NCI-H524 (cell line): ENCODE measurements at regions not wholly inside any gene's neighbourhood (a gene's known extent, or its start where the extent isn't known, plus 50 kb on each side); places are given as distances from the start of the nearest gene placed in this dataset.
"Not testable (repeated sequence)": the region's sequence is repeated elsewhere in the genome, so short reads cannot be mapped to it uniquely, and the experiment has no call there.

ENCODE experiments used
- DNase-seq, 2 experiments: peaks; one replicate each; lab custom pipeline; 2025; lab: John Stamatoyannopoulos, UW

DNA sequence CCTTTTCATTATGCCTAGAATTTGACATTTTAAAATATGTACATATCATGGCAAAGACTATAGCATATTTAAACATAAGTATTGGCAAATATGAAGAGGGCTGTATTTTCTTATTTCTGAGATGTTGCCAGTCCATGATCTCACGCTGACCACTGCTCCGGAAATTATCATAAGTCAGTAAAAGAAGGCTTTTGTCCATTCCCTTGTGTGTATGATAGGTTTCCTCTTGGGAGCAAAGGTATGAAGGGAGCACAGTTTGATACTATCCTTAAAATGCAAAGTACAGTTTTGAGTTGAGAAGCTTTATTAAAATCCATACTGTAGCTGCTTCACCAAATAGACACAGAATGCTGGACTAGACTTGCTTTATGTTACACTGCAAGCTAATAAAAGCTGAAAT, 52.6 kb upstream of the AGA start:
- no peak for DNase-seq

DNA sequence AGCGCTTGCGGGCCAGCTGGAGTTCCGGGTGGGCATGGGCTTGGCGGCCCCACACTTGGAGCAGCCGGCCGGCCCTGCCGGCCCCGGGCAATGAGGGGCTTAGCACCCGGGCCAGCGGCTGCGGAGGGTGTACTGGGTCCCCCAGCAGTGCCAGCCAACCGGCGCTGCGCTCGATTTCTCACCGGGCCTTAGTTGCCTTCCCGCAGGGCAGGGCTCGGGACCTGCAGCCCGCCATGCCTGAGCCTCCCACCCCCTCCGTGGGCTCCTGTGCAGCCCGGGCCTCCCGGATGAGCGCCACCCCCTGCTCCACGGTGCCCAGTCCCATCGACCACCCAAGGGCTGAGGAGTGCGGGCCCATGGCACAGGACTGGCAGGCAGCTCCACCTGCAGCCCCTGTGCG, 53.4 kb upstream of the AGA start:
- DNase-seq = not testable (repeated sequence)

DNA sequence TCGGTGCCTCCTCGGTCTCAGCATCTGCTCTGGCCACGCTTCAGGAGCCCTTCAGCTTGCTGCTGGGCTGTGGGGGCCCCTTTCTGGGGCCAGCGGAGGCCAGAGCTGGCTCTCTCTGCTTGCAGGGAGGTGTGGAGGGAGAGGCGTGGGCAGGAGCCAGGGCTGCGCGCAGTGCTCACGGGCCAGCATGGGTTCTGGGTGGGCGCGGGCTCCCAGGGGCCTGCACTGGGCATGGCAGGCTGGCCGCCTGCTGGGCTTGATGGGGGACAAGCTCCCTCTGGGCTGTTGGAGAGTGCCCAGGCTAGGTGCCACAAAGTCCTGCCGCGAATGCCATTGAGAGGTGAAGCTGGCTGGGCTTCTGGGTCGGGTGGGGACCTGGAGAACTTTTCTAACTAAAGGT, 57.3 kb upstream of the AGA start:
- no peak for DNase-seq

DNA sequence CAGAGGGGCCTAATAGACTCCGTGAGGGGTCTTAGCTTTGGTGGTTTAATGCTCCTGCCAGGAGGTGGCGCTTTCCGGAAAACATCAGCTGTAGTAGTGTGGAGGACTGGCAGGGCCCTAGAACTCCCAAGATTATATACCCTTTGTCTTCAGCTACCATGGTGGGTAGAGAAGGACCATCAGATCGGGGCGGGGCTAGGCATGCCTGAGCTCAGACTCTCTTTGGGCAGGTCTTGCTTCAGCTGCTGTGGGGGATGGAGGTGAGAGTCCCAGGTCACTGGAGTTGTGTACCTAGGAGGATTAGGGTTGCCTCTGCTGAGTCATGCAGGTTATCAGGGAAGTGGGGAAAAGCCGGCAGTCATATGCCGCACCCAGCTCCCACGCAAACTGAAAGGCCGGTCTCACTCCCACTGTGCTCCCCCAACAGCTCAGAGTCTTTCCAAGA, 63.0 kb upstream of the AGA start:
- no peak for DNase-seq

DNA sequence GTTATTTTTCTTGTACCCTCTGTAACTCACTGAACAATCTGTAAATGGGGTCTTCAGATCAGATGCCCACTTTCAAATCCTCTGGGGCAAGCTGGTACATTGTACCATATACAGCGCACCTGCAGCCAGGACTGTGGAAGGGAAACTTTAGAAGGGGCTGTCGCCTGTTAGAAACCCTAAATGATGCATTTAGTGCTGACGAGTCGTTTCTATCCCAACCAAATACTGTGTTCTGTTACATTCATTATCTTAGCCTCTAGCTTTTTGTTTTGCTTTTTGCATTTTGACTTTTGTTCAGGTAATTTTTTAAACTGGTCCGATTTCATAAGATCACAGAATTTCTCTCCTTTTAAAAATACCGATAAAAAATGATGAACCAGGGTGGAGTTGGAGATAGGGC, 66.4 kb upstream of the AGA start:
- DNase-seq = no peak

DNA sequence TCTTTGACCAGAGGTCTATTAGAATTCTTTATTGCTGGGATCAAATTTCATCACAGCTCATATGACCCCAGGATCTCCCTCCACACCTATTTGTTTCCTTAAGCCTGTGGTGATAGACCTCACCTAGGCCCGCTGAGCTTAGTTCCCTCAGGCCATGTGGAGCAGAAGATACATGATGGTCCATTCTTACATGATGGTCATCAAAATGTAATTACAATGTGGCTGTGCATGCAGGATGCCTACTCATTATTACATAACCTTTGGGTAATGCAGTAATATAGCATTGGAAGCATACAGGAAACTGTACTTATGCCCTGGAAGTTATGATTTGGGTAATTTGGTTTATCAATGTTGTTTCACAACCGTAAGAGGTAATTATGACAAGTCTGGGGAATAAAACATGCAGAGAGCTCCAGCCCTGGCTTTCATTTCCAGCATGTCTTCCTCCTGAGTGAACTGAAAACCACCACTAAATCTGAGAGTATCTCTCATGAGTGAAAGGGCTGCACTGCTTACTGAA, 67.0 kb upstream of the AGA start:
- DNase-seq = no peak

DNA sequence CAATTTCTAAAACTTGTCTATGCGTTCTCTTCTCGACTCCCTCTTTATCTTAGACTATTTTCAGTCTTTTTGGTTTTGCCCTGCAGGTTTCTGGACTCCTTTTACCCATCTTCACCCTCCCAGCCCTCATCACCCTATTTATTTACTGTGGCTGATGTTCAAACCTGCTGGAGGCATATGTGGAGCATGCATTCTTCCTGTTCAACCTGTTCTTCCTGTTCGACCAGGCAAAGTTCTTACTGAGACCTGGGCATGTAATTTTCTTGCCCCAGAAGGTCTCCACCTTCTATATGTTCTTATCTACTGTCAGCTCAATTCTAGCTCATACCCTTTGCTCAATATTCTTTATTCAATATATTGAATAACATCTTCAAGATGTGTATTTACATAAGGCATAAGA, 69.4 kb upstream of the AGA start:
- no peak for DNase-seq

DNA sequence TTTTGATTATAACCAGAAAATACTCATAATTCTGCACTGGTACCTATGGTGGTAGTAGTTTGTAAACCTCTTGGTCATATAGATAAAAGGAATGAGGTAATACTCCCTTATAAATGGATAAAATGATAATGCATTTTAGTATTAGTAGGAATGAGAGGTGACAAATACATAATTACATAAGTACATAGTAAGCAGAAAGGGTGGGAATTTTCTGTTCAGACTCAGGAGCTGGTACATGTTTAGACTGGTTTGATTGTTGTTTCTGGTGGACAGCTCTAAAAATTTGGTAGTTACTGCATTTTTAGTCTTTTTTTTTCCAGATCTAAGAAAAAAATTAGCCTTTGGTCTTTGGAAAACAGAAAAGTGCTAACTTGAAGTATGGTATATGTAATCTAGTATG, 70.4 kb upstream of the AGA start:
- no peak for DNase-seq

DNA sequence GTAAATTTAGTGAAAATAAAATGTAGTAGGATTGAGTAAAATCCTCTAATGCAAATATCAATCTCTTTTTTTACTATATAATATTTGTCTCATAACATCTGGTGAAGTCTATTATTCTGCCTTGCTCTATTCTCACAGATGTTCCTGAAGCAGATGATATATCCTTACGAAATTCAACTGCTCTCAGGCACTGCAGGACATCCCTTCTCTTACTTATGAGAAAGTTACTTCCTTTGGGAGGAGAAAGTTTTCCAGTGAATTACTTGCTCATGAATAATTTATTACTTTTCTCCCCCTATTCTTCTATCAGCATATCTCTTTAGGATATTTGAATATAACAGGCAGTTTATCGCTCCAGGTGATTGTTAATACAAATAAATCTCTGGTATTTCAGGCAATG, 75.6 kb upstream of the AGA start:
- DNase-seq = no peak

DNA sequence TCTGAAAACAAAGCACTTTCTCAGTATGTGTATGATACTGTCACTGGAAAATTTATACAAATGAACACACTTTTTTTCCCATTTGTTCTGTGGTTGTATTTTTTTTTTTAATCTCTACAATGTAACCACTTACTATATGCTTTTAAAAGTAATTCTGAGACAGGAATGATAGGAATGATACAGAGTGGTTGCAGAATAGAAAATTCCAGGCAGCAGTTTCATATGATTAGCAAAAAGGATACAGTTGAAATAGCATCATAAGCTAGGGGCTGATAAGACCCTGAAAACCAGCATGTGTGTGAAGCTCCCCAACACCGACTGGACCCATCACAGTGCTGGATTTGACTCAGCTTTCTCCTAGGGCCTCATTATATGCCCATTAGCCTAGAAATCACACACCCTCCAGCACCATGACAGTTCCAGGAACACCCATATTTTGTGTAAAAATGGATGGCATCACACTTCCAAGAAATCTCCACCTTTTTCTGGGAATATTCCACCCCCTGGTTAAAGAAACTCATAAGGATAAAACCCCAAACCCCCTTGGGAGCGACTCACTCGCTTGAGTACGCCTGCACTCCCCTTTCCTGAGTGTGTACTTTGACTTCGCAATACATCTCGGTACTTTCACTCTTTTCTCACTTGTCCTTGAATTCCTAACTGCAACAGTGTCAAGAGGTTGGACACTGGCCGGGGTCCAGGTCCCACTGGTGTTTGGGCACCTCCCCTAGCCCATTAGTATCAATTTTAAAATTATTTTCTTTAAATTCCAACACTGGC, 77.4 kb upstream of the AGA start:
- DNase-seq = no peak

DNA sequence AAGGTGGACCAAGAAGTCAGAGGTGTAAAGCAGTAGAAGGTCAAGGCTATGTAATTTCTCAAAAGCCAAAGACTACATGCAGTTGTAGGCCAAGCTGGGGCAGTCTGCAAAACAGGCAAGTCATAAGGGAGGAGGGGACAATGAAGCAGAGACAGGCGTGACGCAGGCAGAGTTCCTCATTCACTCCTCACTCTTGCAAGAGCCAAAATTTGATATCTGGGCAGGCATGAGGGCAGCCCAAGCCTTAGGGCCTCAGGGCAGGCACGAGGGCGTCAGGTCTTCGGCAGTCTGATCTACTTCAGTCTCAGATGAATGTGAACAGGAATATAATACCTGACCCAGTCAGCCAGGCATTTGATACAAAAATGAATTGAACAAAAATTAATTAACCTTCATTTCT, 86.4 kb upstream of the AGA start:
- no peak for DNase-seq

DNA sequence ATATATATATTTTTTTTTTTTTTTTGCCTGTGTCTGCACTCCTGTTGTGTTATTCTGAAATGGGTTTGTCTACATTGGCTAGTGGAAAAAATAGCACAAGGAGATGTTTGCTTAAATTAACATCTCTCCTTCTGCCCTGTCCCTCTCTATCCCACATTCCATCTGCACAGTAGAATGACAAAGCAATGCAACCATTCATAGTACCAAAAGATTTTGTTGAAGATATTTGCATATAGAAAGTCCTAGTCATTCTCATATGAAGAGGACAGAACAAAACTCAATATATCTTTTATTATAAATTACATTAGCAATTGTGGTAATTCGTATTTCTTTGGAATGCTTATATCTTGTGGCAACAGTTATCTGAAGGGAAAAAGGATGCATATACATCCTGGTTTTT, 88.3 kb upstream of the AGA start:
- DNase-seq = no peak

DNA sequence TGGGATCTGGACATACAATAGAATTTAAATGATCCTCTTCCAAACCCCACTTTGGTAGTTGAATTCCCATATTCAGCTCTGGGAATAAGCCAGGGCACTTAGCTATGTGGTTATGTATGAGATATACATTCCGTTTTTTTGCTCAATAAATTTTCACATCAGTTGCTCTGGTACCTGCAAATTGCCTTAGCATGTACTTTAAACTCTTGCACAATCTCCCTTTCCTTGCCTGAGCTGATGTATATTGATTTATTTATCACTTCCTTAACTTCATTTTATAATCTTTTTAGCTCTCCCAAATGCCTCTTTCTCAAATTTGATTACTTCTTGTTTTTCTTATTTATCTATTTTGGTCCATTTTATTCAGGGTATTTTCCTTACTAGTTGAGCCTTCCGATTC, 90.1 kb upstream of the AGA start:
- no peak for DNase-seq

DNA sequence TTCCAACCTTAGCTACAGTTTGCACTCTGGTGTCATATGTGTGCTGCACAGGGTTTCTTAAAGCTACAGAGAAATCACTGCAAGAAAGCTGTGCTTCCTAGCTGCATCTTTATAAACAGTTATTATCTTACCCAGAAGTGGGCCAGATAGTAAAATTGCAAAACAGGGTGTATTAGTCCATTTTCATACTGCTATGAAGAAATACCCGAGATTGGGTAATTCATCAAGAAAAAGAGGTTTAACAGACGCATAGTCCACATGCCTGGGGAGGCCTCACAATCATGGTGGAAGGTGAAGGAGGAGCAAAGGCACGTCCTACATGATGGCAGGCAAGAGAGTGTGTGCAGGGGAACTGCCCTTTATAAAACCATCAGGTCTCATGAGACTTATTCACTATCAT, 92.6 kb upstream of the AGA start:
- DNase-seq = not testable (repeated sequence)

DNA sequence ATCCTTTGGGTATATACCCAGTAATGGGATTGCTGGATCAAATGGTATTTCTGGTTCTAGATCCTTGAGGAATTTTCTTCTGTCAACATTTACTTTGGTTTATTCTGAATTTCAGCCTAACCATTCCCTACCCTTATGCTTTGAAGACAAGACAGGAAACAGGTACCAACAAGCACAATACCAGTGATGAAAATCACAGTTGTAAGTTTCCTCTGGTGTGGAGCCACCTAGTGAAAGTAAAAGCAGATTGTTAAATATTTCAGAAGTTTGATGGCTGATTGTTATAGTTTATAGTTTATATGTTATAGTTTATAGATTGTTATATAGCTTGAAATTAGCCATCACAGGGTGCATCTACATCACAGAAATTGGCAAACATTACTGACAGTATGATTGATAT, 104.5 kb upstream of the AGA start:
- DNase-seq = no peak

DNA sequence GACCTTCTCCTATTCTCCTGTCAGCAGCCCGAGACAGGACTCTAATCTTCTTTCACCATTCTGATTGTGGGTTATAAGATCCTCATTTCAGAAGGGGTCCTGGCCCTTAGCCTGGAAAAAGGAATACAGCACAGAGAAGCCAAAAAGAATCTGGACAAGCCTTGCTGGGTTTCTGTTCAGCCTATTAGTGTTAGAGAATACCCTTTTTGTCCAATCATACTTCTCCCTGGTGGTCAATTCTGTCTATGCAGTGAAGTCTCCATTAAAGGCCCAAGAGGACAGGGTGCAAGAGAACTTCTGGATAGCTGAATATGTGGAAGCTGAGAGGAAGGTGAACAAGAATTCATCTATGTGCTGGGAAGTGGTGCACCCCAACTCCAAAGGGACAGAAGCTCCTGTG, 105.7 kb upstream of the AGA start:
- no peak for DNase-seq

DNA sequence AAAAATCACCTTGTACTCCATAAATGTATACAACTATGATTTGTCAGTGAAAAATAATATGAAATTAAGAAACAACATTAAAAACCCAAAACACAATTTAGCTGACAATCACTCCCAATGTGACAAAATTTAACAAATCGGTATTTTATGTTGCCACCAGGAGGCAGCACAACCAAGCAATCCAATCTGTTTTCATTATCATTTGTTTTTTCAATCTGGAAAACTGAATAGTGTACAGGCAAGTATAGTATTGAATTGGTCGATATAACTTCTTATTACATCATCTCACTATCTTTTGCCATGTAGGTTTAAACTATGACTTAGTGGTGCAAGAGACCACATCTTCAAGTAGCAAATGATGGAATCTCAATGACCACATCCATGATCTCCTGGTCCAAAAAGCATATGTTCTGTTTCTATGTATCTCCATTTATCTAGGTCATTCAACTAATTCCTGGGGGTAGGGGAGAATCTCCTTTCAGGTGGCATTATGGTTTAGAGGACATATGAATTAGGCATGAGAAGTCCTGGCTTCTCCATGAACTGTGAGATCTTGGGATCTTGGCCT, 112.9 kb upstream of the AGA start:
- DNase-seq = peak in 1 of 2 experiments; percentile 17

DNA sequence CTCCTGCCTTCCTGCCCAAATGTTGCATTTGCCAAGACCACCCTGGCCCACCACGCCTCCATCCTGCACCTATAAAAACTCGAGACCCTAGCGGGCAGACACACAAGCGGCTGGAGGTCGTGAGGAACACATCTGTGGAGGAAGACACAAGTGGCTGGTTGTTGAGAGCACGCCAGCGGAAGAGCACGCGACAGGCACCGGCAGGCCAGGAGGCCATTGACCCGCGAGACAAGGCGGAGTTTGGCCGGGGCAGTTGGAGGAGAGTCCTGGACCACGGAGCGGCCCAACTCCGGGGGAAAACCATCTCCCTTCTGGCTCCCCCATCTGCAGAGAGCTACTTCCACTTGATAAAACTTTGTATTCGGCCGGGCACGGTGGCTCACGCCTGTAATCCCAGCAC, 115.2 kb upstream of the AGA start:
- DNase-seq = no peak

DNA sequence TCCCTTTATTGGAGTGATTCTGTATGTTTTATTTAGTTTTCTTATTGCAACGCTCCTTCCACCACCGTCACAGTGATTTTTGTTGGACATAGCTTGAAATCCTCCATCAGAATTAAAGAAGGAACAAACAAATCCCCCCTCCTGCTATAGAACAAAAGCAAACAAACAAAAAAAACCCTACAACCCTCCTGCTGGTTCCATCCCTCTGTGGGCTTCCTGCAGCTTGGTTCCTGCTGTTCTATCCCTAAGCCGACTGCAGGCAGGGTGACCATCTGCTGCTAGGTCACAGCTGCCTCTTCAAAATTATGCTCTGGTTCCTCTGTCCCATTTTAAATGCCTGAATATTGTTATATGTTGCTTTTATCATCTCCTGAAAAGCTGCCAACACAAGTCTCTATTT, 116.8 kb upstream of the AGA start:
- DNase-seq = peak; percentile 10 to 65

DNA sequence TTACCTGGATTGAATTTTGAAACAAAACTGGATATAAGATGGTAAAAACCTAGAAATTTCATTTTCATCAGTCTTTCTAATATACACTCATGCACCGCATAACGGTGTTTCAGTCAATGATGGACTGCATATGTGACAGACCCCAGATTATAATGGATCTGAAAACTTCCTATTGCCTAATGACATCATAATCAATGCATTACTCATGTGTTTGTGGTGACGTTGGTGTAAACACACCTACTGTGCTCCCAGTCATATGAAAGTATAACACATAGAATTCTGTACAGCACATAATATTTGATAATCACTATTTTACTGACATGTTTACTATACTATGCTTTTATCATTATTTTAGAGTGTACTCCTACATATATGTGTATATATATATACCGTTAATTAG, 119.9 kb upstream of the AGA start:
- DNase-seq = no peak

DNA sequence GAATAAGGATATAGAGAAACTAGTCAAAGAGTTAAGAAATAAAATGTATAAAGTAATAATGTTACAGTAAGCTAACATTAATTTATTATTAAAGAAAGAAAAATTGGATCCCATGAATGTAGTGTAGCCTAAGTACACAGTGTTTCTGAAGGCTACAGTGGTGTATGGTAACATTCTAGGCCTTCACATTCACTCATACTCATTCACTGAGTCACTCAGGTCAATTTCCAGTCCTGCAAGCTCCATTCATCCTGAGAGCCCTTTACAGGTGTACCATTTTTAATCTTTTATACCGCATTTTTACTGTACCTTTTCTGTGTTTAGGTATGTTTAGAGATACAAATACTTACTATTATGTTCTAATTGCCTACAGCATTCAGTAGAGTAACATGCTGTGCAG, 120.6 kb upstream of the AGA start:
- no peak for DNase-seq

DNA sequence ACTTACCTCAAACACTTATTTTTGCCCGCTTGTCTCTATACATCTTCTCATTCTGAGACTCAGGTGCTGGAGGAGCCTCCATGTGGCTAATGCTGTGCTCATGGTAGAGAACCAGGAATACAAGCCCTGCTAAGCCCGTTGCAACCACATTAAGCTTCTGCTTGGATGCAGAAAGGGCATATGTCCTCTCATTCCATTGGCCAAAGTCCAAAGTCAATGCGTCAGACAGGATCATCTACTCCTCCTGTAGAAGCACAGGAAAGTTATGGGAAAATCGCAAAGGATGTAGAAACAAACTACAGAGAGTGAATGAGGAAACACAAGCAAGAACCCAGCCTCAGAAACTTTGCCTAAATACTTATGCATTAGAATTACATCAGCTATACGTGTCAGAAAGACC, 124.5 kb upstream of the AGA start:
- DNase-seq = no peak

DNA sequence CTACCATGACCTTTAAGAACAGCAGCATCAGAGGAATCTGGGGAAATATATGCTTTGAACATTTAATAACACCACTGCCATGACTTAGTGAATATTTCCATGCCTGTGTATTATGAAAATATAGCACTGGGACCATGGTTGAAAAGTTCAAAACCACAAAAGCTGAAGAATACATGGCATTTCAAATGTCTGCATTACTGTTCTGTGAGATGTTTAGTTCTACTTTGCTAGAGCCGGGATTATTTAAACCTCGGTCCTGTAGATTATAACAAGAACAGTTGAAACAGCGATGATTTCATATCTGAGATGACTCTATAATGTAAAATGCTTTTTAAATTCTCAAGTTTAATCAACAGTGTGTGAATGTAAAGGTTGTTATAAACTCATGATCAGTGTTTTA, 126.7 kb upstream of the AGA start:
- DNase-seq = no peak

DNA sequence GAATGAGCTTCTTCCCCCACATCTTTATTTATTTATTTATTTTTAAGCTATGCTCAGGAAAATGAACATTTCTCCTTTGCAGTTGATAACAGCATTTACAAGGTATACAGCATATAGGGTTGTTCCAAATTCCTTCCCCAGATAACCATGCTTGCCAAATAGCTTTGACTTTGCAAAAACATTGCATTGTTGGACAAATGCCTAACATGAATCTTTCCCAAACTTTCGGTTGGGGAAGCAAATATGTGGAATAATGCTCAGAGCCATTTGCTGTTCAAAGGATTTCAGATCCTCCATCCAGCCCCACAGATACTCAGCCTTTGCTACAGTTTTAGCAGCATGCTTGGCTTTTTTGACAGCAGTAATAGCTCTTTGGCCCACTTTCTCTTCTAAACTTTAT, 127.2 kb upstream of the AGA start:
- DNase-seq = no peak
